ENCODE measurements at regions not wholly inside any gene's neighbourhood (a gene's known extent, or its start where the extent isn't known, plus 50 kb on each side); places are given as distances from the start of the nearest gene placed in this dataset.

DNA sequence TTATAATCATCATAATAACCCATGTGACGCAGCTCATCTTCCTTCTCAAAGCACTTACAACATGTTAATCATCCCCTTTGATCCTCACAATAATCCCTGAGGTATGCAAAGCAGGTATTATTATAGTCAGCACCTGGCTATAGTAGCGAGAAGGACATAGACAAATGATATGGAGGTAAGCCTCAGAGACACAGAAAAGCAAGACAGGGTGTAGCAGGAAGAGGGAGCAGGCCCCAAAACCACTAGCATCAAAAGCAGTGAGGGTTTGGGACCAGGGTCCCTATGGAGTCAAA is 139.2 kb upstream of the SLC30A5 start:
- no peak for DNase-seq

DNA sequence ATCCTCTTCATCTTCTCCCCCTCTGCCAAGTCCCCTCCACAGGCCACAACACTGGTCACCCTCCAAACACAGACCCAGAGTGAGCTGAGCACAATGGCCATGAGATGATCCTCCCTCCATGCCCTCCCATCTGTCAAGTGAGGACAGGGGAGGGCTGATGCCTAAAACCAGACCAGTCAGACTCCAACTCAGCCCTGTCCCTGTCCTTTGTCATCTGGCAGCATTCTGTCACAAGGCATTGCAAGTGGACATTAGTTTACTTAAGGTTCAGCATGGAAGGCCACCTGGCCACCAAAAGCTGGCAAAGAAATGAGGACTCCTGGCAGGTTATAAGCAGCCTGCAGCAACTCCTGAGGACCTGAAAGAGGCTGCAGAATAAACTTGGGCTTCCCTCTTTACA is 136.2 kb upstream of the SLC30A5 start:
- no peak for DNase-seq

DNA sequence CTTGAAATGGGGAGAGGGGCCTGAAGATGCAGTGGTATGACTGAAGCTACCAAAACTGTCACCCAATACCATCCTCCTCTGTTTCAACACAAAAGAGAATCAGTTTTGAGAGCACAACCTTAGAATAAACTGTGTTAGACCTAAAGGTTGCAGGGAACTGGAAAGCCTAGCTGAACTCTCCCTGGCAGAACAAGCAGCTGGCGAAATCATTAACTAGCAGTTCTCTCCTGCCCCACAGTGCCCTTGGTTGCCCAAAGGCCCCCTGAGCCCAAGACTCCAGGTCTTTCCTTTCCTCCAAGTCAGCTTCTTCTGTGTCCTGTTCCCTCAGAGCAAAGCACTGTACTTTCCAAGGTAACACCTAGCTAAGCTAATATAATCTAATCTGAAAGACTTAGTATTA is 135.4 kb upstream of the SLC30A5 start:
- DNase-seq, result no peak

GRCh38 chr5:68960456-68960855 is 133.4 kb upstream of the SLC30A5 start:
- DNase-seq, result no peak

DNA sequence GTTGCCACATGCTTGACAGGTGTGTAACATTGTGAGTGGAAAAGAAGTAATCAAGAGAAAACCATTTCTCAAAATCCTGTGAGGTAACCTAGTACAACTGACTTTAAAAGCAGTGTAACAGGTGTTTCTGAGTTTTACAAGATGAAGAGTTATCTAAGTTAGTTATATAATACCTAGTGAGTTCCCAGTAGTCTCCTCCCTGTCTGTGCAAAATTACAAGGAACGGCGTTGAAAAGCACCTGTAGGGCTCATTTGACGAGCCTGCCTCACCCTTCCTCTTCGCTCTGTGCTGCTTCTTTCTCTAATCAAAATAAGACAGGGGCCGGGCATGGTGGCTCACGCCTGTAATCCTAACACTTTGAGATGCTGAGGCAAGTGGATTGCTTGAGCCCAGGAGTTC is 132.9 kb upstream of the SLC30A5 start:
- DNase-seq, result no peak

DNA sequence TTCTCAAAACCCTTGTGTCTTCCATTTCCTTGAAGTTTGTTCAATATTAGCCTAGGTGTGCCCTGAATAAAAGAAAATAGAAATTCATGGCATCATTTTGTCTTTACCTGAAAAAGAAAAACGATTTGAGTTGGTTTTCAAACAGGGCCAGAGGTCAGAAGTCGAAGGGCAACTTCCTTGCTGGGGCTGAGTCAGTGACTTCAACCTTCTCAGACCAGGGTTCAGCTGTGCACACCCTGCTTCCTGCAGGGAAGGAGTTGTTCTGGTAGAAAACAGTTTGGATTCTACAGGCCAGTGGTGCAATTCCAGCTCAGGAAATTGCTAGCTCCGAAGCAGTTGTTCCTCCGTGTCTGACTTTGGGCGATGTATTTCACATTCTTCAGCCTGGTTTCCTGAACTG is 132.1 kb upstream of the SLC30A5 start:
- DNase-seq, result no peak

DNA sequence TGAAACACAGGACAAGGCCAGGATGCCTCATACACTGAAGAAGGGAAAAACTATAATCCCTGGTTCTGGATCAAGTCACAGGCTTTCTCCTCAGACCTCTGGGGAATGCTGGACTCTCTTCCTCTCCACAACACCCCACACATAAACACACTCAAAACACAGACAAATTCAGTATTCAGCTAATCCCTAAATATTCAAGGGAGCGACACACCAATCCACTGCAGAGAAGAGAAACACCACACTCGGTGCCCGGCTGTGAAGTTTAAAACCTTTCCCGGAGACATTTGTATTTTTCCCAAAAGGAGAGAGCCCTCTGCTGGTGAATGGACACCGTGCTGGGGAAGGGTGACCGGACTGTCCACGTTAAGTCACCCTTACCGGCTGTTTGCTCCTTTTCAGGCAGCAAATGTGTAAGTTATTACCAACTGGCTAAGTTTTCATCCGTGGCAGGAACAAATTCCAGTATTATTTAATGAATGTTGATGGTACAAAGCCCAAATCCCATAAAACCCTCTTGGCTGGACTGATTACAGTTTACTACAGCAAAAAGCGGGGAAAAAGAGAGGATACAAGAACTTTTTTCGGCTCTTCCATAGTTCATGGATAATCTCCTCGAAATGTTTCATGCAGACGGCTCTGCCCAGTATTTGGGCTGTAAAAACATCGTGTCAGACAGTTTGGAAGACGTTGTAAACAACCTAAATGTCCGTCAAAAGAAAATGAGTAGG is 130.9 kb upstream of the SLC30A5 start:
- DNase-seq, result no peak

GRCh38 chr5:68964679-68965078 is 129.1 kb upstream of the SLC30A5 start:
- no peak for DNase-seq

GRCh38 chr5:68965926-68966325 is 127.9 kb upstream of the SLC30A5 start:
- no peak for DNase-seq

DNA sequence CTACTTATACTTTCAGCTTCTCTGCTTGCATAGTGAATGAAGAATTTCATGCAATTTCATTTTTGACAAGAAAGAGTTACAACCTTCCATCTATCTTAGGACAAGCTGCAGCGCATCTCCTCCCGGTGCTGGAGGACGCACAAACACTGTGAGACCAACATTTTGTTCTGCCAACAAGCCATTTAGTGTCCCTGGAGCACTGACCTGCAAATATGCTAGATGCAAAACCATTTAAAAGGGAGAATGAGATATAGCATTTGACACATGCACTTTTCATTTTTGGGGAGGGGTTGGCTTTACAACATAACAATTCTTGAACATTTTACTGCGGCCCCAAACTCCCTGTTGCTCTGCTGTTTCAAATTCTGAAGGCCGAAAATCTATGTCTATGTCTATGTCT is 127.2 kb upstream of the SLC30A5 start:
- no peak for DNase-seq

DNA sequence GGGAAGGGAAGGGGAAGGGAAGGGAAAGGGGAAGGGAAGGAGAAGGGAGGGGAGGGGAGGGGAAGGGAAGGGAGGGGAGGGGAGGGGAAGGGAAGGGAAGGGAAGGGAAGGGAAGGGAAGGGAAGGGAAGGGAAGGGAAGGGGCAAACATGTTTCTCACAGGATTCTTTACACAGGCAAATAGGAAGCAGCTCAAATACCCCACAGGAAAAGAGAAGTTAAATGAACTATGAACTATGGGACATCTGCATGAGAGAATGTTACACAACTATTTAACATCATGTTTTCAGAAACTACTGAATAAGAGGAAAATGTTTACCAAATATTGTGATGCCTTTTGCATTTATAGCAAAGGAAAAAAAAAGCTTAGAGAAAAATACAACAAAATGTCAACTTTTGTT is 125.4 kb upstream of the SLC30A5 start:
- DNase-seq, result no peak

DNA sequence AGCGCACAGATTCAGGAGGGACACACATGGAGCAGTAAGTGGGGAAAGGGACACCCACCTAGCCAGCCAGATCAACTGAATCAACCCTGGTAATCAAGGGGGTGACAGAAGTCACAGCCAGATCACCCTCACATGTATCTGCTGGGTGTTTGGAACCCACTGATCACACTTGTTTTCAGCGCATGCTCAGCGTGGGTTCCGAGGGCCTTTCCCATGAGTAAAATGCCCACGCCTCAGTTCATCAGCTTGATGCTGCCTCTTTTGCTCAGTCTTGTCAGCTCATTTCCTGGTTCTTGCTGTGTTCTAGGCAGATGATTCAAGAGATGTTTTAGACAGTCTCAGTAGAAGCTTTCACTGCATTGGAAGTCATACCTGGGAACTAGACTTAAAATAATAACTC is 123.2 kb upstream of the SLC30A5 start:
- no peak for DNase-seq

DNA sequence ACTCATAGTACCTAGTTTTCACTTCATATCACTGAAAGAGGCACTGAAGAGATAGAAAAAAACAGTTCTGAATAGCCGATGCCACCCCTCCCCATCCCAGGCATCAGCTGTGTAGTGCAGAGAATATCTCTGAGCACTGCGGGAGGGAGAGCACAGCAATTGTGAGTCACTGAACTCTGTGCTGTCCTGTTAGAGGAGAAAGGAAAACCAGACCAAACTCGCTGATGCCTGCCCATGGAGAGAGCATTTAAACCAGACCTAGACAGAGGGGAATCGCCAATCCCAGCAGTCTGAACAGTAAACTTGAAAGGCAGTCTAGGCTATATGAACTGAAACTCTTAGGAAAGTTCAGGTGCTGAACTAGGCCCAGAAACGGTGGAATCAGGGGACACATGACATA is 120.1 kb upstream of the SLC30A5 start:
- no peak for DNase-seq

- DNase-seq, result no peak
These were observed 110.8 kb upstream of the SLC30A5 start for GRCh38 chr5:68983043-68983442.

DNA sequence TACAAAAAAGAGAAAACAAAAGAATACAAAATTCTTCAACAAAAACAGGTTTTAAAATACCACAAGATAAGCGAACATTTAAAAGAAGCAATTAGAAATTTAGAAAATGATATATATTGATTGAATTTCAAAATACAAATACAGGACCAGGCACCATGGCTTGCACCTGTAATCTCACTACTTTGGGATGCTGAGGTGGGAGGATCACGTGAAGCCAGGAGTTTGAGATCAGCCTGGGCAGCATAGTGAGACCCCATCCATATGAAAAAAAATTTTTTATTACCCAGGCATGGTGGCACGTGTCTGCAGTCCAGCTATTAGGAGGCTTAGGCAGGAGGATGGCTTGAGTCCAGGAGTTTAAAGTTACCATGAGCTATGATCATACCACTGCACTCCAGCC is 109.9 kb upstream of the SLC30A5 start:
- DNase-seq, result no peak

DNA sequence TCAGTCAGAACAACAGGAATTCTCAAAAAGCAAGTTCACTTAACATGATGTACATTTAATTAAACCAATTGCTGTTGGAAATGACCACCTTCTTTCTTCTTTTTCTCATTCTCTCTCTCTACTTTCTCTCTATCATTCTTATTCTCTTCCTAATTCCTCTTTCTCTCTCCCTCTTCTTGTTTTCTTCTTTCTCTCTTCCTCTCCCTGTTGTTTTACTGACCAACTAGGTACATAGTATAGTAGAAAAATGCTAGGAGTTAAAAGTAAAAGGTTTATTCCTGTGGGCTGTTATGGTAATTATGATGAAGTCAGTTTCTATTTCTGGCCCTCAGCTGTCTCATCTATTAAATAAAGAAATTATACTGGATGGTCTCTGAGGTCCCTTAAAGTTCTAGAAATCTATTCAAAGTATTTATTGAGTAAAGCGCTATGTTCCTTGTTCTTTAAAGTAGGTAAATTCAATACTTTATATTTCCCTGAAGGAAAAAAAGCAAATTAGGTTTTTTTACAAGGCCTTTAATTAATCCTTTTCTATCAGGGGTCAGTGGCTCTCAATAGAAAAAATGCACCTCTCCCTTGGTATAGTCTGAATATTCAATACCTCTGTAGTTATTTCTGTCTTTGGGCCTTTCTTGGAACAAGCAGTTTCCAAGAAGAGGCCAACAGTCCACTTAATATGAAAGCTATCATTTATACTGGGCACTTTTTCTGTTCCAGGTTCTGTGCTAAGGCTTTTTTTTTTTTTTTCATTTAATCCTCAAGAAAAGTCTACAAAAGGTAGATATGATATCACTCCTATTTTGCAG is 102.3 kb upstream of the SLC30A5 start:
- DNase-seq, result no peak

DNA sequence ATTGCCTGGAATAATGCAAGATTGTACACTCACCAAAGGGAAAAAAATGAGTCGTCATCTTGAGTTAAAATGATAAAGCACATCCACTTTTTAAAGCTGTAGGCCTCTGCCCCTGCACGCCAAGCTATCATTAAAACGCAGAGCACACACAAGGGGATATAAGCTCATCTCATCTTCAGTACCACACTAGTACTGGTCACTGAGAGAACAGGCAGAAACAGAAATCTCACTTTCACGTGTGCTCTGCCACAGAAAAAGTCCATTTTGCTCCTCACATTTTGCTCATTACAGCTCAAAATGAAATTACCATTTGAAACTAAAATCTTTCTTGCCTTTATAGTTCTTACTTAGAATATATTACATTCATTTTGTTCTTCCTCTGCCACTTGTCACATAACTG is 99.2 kb upstream of the SLC30A5 start:
- DNase-seq, result no peak

DNA sequence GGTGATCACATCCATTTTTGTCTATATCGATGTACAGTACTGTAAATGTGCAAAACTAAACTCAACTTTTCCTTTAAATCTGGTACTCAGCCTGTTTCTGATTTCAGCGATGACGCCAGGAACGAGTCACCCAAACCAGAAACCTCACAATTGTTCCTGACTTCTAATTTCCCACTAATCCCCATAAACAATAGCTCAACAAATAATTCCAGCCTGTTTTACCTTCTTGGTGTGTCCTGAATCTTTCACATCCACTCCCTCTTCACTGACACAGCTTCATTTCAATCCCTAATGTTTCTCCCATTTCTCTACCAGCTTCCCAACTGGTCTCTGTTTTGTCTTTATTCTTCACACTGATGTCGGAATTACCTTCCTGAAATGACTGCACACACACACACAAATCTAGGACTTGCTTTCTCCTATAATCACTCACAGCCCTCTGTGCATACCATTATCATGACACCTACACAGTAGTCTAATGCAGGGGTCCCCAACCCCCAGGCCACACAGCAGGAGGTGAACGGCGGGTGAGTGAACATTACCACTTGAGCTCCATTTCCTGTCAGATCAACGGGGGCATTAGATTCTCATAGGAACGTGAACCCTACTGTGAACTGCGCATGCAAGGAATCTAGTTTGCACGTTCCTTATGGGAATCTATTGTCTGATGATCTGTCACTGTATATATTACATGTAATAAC is 97.8 kb upstream of the SLC30A5 start:
- no peak for DNase-seq

DNA sequence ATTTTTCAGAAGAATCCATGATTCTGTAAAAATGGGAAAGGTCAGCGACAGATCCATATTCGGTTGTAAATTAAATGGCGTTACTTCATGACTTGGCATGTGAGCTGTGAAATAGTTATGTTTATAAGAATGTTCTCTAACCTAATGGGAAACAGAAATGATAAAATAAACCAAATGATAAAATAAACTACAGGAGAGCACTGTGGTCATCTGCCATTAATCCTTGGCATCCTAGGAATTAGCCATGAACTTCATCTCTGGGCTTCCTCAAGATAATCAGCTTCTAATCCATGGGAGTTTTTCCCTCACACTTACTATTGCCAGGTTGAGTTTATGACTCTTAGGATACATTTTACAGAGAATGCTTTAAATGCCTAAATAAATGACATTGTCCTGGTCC is 94.6 kb upstream of the SLC30A5 start:
- DNase-seq, result no peak

GRCh38 chr5:69000216-69000919 is 93.4 kb upstream of the SLC30A5 start:
- DNase-seq, result no peak

- DNase-seq, result no peak
These were observed 92.9 kb upstream of the SLC30A5 start for GRCh38 chr5:69000949-69001348.

- no peak for DNase-seq
These were observed 92.2 kb upstream of the SLC30A5 start for GRCh38 chr5:69001627-69002026.

DNA sequence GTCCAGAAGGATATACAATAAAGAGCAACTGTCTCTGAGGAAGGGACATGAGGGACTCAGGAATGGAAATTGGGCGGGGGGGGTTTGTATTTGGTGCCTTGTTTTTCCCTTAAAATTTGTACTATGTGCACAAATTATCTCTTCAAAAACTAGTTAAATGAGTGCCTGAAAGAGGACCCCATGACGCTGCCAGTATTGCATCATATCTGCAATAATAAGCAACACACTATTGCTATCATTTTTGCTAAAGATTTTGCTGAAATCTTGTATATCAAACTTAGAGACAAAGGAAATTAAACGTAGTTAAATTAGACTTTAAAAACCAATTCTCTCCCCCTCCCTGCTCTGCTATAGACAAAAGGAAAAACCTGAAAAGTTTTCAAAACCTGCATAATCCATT is 89.7 kb upstream of the SLC30A5 start:
- no peak for DNase-seq

DNA sequence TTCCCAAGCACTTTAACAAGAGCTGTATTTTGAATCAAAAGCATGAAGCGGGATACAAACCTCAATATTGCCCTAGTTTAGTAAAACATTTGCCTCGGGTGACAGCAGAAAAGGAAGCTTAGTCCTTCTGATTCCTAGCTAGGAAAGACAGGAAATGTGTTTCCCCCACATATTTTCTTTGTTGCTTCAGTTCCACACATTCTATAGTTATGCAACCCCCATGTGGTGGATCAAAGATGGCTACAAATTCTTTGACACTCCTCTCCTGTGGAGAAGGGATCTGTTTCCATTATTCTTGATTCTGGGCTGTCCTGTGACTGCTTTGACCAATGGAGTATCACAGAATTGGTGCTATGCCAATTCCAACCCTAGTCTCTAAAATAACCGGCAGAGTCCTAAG is 89.1 kb upstream of the SLC30A5 start:
- no peak for DNase-seq
